ENCODE measurements at regions not wholly inside any gene's neighbourhood (a gene's known extent, or its start where the extent isn't known, plus 50 kb on each side); places are given as distances from the start of the nearest gene placed in this dataset.

DNA sequence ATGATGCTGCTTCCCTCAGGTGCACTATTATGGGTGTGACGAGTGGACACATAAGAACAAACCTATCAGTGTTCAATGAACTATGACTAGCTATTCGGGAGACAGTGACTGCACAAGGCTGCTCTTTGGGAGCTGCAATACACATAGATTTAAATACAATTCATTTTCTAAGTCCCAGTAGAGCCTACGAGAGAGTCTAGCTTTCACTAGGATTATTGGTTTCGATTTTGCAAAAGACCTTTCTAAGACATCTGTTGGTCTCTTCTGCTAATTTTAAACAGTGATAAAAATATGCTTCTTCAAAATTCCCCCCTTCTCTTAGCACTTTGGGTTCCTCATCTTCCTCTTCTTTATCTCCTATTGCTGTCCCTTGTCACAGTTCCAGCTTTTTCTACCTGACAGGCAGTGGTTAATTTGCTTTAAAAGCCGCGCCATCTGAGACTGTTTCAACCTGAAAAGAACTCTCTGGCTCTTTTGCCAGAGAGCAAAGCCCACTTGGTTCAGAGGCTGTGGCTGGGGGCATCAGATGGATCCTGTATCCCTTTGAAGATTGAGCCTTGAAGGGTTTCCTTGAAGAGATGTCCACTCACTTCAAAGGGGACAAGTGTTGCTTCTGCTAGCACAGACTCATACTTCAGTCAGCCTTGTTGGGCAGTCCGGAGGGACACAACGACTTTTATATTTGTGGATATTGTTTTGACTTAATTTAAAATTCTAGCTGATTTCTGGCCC is 241.5 kb downstream of the MAN2A1 start:
- Histone ChIP-seq H2AFZ (ENCODE audit: low read depth, low read length, poor library complexity, severe bottlenecking) (no peak overlapping the region), H3K4me1 (ENCODE audit: control insufficient read depth in 1 of 2, insufficient read depth in 2 of 2, low read length in 2 of 2) (no peaks in the 10 kb centered on the region), H3K9ac (ENCODE audit: low read length) (no peak overlapping the region), H3K27ac (ENCODE audit: low read depth, low read length) (no peak overlapping the region), H3K79me2 (ENCODE audit: insufficient read depth, low read length) (no peaks in the 10 kb centered on the region), H3K9me3 (ENCODE audit: control insufficient read depth in 1 of 2, insufficient read depth in 1 of 2, low read depth in 1 of 2, low read length in 2 of 2) (no peaks in the 10 kb centered on the region), H3K27me3 (ENCODE audit: insufficient read depth, low read length) (no peaks in the 10 kb centered on the region), H3K4me2 (ENCODE audit: low read length) (no peak overlapping the region), H3K4me3 (replicated peaks in 1 of 2; ENCODE audit: low read depth in 1 of 2, low read length in 2 of 2) (no peak overlapping the region), H4K20me1 (ENCODE audit: insufficient read depth) (no peaks in the 10 kb centered on the region), H3K9me2 (ENCODE audit: insufficient read depth) (no peaks in the 10 kb centered on the region), H3K36me3 (ENCODE audit: control insufficient read depth in 1 of 2, insufficient read depth in 2 of 2, low read length in 2 of 2) (no peaks in the 10 kb centered on the region)
- BruUV-seq (replicated peaks): no TSS peak
- no peak for ATAC-seq
- intact Hi-C loops (cut with micrococcal nuclease): no loop called here
- ChIA-PET RAD21 (ENCODE audit: low non-redundant PET in 1 of 2, low total read pairs in 2 of 2, uncharacterized antibody in 2 of 2, unreplicated experiment in 2 of 2) (no interaction called here), POLR2A (no interaction called here), CTCF (no interaction called here)
- DNase-seq (ENCODE audit: low read depth, low spot score): no peak
- TF ChIP-seq FOSL1 (IDR thresholded peaks at IDR 0.05; ENCODE audit: low read depth) (no peak), EGR1 (IDR thresholded peaks at IDR 0.05; ENCODE audit: low read depth) (no peak), CEBPB (IDR thresholded peaks at IDR 0.05; ENCODE audit: low read depth) (no peak), ZNF274 (IDR thresholded peaks at IDR 0.05; ENCODE audit: low read depth, low read length) (no peak), YY1 (IDR thresholded peaks at IDR 0.05; ENCODE audit: extremely low read depth, insufficient replicate concordance, low read depth, low read length) (no peak)
- TF ChIP-seq, protein P1, sequence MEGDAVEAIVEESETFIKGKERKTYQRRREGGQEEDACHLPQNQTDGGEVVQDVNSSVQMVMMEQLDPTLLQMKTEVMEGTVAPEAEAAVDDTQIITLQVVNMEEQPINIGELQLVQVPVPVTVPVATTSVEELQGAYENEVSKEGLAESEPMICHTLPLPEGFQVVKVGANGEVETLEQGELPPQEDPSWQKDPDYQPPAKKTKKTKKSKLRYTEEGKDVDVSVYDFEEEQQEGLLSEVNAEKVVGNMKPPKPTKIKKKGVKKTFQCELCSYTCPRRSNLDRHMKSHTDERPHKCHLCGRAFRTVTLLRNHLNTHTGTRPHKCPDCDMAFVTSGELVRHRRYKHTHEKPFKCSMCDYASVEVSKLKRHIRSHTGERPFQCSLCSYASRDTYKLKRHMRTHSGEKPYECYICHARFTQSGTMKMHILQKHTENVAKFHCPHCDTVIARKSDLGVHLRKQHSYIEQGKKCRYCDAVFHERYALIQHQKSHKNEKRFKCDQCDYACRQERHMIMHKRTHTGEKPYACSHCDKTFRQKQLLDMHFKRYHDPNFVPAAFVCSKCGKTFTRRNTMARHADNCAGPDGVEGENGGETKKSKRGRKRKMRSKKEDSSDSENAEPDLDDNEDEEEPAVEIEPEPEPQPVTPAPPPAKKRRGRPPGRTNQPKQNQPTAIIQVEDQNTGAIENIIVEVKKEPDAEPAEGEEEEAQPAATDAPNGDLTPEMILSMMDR (IDR thresholded peaks at IDR 0.05 in 2 of 3, conservative IDR thresholded peaks at IDR 0.05 in 1 of 3; ENCODE audit: borderline replicate concordance in 1 of 3, insufficient read depth in 1 of 3, low read depth in 2 of 3, low read length in 2 of 3): no peak
